ENCODE measurements at regions not wholly inside any gene's neighbourhood (a gene's known extent, or its start where the extent isn't known, plus 50 kb on each side); places are given as distances from the start of the nearest gene placed in this dataset.
"Not testable (repeated sequence)": the region's sequence is repeated elsewhere in the genome, so short reads cannot be mapped to it uniquely, and the experiment has no call there.

DNA sequence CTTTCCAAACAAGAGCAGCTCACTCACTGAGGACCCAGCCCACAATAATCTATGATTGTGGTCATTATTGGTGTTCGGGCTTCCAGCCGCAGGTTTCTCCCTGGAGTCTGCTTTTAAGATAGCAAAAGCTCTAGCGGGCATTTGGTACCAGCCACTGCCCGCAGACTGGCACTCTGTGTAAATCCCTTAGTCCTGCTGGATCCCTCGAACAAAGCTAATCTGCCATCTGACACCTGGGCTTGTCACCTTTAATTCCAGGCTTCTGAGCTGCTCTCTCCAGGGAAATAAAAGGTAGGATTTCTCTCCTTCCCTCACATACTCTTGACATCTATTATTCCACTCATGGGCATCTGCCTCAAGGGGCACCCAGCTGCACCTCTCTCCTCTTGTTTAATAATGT lies 158.7 kb downstream of the PDCD6IP start:
- POLR2A ChIA-PET (ENCODE audit: partially characterized antibody), result no interaction called here
- intact Hi-C loops (cut with micrococcal nuclease), result no loop called here
- Histone ChIP-seq H3K27ac (ENCODE audit: low read depth, low read length) (no peak overlapping the region), H3K36me3 (ENCODE audit: insufficient read depth, low read length) (no peaks in the 10 kb centered on the region), H3K4me3 (ENCODE audit: low read length in 2 of 2) (no peak overlapping the region), H3K4me1 (ENCODE audit: insufficient read depth, low read length) (no peaks in the 10 kb centered on the region), H3K9me3 (ENCODE audit: control insufficient read depth in 1 of 2, low read length in 2 of 2) (no peaks in the 10 kb centered on the region), H3K27me3 (ENCODE audit: insufficient read depth, low read length) (no peaks in the 10 kb centered on the region)
- H3K9me3 Mint-ChIP-seq, result no peaks in the 10 kb centered on the region
- no peaks in the 10 kb centered on the region for H3K4me1 Mint-ChIP-seq
- CTCF ChIA-PET (ENCODE audit: partially characterized antibody), result no interaction called here
- no peaks in the 10 kb centered on the region for H3K36me3 Mint-ChIP-seq
- no peak overlapping the region for H3K4me3 Mint-ChIP-seq
- no peak overlapping the region for H3K27ac Mint-ChIP-seq
- no peak for DNase-seq
- H3K27me3 Mint-ChIP-seq, result peaks cover 1 to 3% of the 10 kb centered on the region in 2 donors

DNA sequence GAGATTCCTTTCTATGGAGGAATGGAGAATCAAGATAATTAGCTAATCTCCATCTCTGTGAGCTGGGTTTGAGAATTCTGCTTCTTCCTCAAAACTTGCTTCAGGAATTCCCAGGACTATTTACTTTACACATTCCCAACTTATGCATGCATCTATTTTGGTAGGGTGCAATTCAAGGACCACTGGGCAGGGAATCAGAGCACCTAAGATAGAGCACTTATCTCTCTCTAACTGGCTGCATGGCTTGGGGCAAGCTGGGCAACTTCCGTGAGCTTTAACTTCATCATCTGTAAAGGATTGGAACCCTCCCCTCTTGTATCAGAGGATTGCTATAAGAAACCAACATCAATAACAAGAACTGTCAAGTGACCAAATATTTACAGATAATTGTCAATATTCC lies 160.2 kb downstream of the PDCD6IP start:
- Mint-ChIP-seq H3K9me3 (peaks cover 0 to 4% (median 0%) of the 10 kb centered on the region in 8 donors), H3K4me1 (no peaks in the 10 kb centered on the region), H3K4me3 (no peak overlapping the region), H3K27me3 (peaks cover 1 to 3% of the 10 kb centered on the region in 2 donors), H3K36me3 (no peaks in the 10 kb centered on the region), H3K27ac (no peak overlapping the region)
- no peak for DNase-seq
- POLR2A ChIA-PET (ENCODE audit: partially characterized antibody), result no interaction called here
- CTCF ChIA-PET (ENCODE audit: partially characterized antibody), result no interaction called here
- Histone ChIP-seq H3K27me3 (ENCODE audit: insufficient read depth, low read length) (no peaks in the 10 kb centered on the region), H3K4me3 (ENCODE audit: low read length in 2 of 2) (no peak overlapping the region), H3K4me1 (ENCODE audit: insufficient read depth, low read length) (no peaks in the 10 kb centered on the region), H3K27ac (ENCODE audit: low read depth, low read length) (no peak overlapping the region), H3K9me3 (ENCODE audit: control insufficient read depth in 1 of 2, low read length in 2 of 2) (no peaks in the 10 kb centered on the region), H3K36me3 (ENCODE audit: insufficient read depth, low read length) (no peaks in the 10 kb centered on the region)
- intact Hi-C loops (cut with micrococcal nuclease), result no loop called here

DNA sequence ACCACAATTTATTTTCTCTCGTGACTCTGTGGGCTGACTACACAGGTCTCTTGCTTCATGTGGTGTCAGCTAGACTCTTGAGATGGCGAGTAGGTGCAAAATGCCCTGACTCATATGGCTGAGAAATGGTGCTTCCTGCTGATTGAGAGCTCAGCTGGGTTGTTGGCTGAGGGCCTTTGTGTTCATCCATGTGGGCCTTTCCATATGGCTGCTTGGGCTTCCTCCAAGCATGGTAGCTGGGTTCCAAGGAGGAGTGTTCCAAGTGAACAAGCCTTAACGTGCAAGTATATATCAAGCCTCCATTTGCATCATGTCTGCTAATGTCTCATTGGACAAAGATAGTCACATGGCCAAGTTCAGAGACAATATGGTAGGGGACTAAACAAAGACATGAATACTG lies 164.0 kb downstream of the PDCD6IP start:
- Mint-ChIP-seq H3K27ac (no peak overlapping the region), H3K4me1 (no peaks in the 10 kb centered on the region), H3K27me3 (peaks cover 1 to 3% of the 10 kb centered on the region in 2 donors), H3K9me3 (peaks cover 0 to 5% (median under 1%) of the 10 kb centered on the region in 8 donors), H3K4me3 (no peak overlapping the region), H3K36me3 (no peaks in the 10 kb centered on the region)
- Histone ChIP-seq H3K27me3 (ENCODE audit: insufficient read depth, low read length) (no peaks in the 10 kb centered on the region), H3K4me3 (ENCODE audit: low read length in 2 of 2) (no peak overlapping the region), H3K27ac (ENCODE audit: low read depth, low read length) (no peak overlapping the region), H3K9me3 (ENCODE audit: control insufficient read depth in 1 of 2, low read length in 2 of 2) (no peaks in the 10 kb centered on the region), H3K36me3 (ENCODE audit: insufficient read depth, low read length) (no peaks in the 10 kb centered on the region), H3K4me1 (ENCODE audit: insufficient read depth, low read length) (no peaks in the 10 kb centered on the region)
- intact Hi-C loops (cut with micrococcal nuclease), result no loop called here
- DNase-seq, result no peak
- ChIA-PET CTCF (ENCODE audit: partially characterized antibody) (no interaction called here), POLR2A (ENCODE audit: partially characterized antibody) (no interaction called here)

DNA sequence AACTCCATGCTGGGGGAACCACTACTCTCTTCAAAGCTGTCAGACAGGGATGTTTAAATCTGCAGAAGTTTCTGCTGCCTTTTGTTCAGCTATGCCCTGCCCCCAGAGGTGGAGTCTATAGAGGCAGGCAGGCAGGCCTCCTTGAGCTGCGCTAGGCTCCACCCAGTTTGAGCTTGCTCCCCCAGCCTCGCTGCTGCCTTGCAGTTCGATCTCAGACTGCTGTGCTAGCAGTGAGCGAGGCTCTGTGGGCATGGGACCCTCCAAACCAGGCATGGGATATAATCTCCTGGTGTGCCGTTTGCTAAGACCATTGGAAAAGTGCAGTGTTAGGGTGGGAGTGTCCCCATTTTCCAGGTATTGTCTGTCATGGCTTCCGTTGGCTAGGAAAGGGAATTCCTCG lies 171.8 kb downstream of the PDCD6IP start:
- Mint-ChIP-seq H3K9me3 (peaks cover 0 to 16% (median 6%) of the 10 kb centered on the region in 8 donors), H3K27me3 (peaks cover 8 to 15% of the 10 kb centered on the region in 2 donors)
- POLR2A ChIA-PET (ENCODE audit: partially characterized antibody); H3K4me3 Mint-ChIP-seq; H3K27ac ChIP-seq (ENCODE audit: low read depth, low read length); H3K27me3 ChIP-seq (ENCODE audit: insufficient read depth, low read length); H3K9me3 ChIP-seq (ENCODE audit: control insufficient read depth in 1 of 2, low read length in 2 of 2); DNase-seq; H3K4me3 ChIP-seq (ENCODE audit: low read length in 2 of 2); intact Hi-C loops (cut with micrococcal nuclease); H3K4me1 Mint-ChIP-seq; H3K36me3 Mint-ChIP-seq; H3K36me3 ChIP-seq (ENCODE audit: insufficient read depth, low read length); H3K27ac Mint-ChIP-seq; H3K4me1 ChIP-seq (ENCODE audit: insufficient read depth, low read length): not testable (repeated sequence)
- CTCF ChIA-PET (ENCODE audit: partially characterized antibody), result interaction anchor here (1.0 kb wide), 1 partner anchor 10 kb away, joined by 3 read pairs; no protein-coding TSS in a partner anchor

DNA sequence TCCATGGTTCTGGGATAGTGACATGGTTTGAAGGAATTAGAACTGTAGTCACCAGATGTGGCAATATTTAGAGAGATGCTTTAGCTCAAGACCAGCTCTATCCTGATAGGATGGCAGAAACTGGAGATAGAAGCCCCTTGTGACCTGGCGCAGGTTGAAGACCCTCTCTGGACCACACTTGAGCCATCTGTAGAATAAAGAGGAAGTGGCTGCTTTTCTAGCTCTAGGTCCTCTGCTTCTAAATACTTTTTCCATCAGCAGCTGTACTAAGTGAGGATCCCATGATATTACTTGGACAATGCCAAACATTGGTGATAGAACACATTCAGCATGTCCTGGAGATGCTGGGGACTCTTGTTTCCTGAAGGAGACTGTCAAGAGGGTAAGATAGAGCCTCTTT lies 172.6 kb downstream of the PDCD6IP start:
- POLR2A ChIA-PET (ENCODE audit: partially characterized antibody), result no interaction called here
- no peaks in the 10 kb centered on the region for H3K4me1 Mint-ChIP-seq
- no peaks in the 10 kb centered on the region for H3K27me3 ChIP-seq (ENCODE audit: insufficient read depth, low read length)
- no peaks in the 10 kb centered on the region for H3K36me3 Mint-ChIP-seq
- H3K9me3 ChIP-seq (ENCODE audit: control insufficient read depth in 1 of 2, low read length in 2 of 2), result no peaks in the 10 kb centered on the region
- H3K27ac Mint-ChIP-seq, result no peak overlapping the region
- no peak overlapping the region for H3K4me3 Mint-ChIP-seq
- H3K27ac ChIP-seq (ENCODE audit: low read depth, low read length), result no peak overlapping the region
- H3K36me3 ChIP-seq (ENCODE audit: insufficient read depth, low read length), result no peaks in the 10 kb centered on the region
- no peaks in the 10 kb centered on the region for H3K4me1 ChIP-seq (ENCODE audit: insufficient read depth, low read length)
- intact Hi-C loops (cut with micrococcal nuclease), result no loop called here
- no peak for DNase-seq
- CTCF ChIA-PET (ENCODE audit: partially characterized antibody), result interaction anchor here (1.0 kb wide), 1 partner anchor 10 kb away, joined by 3 read pairs; no protein-coding TSS in a partner anchor
- no peak overlapping the region for H3K4me3 ChIP-seq (ENCODE audit: low read length in 2 of 2)
- H3K9me3 Mint-ChIP-seq, result peaks cover 0 to 16% (median 6%) of the 10 kb centered on the region in 8 donors
- peaks cover 8 to 15% of the 10 kb centered on the region in 2 donors for H3K27me3 Mint-ChIP-seq

DNA sequence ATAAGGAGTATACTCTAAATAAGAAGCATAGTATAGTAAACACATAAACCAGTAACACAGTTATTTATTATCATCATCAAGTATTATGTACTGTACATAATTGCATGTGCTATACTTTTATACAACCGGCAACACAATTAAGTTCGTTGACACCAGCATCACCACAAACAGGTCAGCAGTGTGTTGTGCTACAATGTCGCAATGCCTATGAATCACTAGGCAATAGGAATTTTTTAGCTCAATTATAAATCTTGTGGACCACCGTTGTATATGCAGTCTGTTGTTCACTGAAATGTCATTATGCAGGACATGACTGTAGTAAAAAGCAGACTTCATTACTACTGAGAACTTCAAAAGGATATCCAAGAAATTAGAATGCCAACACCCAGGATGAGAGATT lies 177.0 kb downstream of the PDCD6IP start:
- H3K9me3 ChIP-seq (ENCODE audit: control insufficient read depth in 1 of 2, low read length in 2 of 2), result no peaks in the 10 kb centered on the region
- no peak overlapping the region for H3K27ac ChIP-seq (ENCODE audit: low read depth, low read length)
- peaks cover 0 to 11% (median 4%) of the 10 kb centered on the region in 8 donors for H3K9me3 Mint-ChIP-seq
- peaks cover 3 to 12% of the 10 kb centered on the region in 2 donors for H3K27me3 Mint-ChIP-seq
- H3K4me3 ChIP-seq (ENCODE audit: low read length in 2 of 2), result no peak overlapping the region
- intact Hi-C loops (cut with micrococcal nuclease), result no loop called here
- H3K27me3 ChIP-seq (ENCODE audit: insufficient read depth, low read length), result no peaks in the 10 kb centered on the region
- H3K4me1 Mint-ChIP-seq, result no peaks in the 10 kb centered on the region
- H3K36me3 Mint-ChIP-seq, result no peaks in the 10 kb centered on the region
- CTCF ChIA-PET (ENCODE audit: partially characterized antibody), result no interaction called here
- H3K36me3 ChIP-seq (ENCODE audit: insufficient read depth, low read length), result no peaks in the 10 kb centered on the region
- no peak for DNase-seq
- no peaks in the 10 kb centered on the region for H3K4me1 ChIP-seq (ENCODE audit: insufficient read depth, low read length)
- no peak overlapping the region for H3K27ac Mint-ChIP-seq
- POLR2A ChIA-PET (ENCODE audit: partially characterized antibody), result no interaction called here
- no peak overlapping the region for H3K4me3 Mint-ChIP-seq

DNA sequence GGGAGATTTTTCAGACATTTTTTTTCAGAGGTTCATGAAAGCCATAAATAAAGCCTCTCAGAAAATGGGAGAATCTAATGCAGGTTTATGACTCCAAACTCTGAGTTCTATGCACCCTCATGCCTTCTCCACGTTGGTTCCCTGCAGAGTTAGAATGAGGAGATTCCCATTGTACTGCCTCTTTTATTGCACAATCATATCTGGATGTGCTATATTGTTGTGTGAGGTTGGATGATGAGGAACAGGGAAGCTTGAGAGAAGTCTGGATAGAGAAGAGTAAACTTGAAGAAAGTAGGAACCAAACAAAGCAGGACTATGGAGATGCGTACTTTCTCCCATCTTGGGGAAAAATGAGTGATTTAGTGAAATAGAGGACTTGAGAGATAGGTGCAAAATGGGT lies 178.8 kb downstream of the PDCD6IP start:
- intact Hi-C loops (cut with micrococcal nuclease), result no loop called here
- no peaks in the 10 kb centered on the region for H3K4me1 Mint-ChIP-seq
- Histone ChIP-seq H3K36me3 (ENCODE audit: insufficient read depth, low read length) (no peaks in the 10 kb centered on the region), H3K4me3 (ENCODE audit: low read length in 2 of 2) (no peak overlapping the region), H3K9me3 (ENCODE audit: control insufficient read depth in 1 of 2, low read length in 2 of 2) (no peaks in the 10 kb centered on the region), H3K4me1 (ENCODE audit: insufficient read depth, low read length) (no peaks in the 10 kb centered on the region), H3K27me3 (ENCODE audit: insufficient read depth, low read length) (no peaks in the 10 kb centered on the region), H3K27ac (ENCODE audit: low read depth, low read length) (no peak overlapping the region)
- no peaks in the 10 kb centered on the region for H3K36me3 Mint-ChIP-seq
- H3K27ac Mint-ChIP-seq, result no peak overlapping the region
- no peak for DNase-seq
- H3K27me3 Mint-ChIP-seq, result no peaks in the 10 kb centered on the region
- POLR2A ChIA-PET (ENCODE audit: partially characterized antibody), result no interaction called here
- no peak overlapping the region for H3K4me3 Mint-ChIP-seq
- CTCF ChIA-PET (ENCODE audit: partially characterized antibody), result no interaction called here
- peaks cover 0 to 5% (median 0%) of the 10 kb centered on the region in 8 donors for H3K9me3 Mint-ChIP-seq

DNA sequence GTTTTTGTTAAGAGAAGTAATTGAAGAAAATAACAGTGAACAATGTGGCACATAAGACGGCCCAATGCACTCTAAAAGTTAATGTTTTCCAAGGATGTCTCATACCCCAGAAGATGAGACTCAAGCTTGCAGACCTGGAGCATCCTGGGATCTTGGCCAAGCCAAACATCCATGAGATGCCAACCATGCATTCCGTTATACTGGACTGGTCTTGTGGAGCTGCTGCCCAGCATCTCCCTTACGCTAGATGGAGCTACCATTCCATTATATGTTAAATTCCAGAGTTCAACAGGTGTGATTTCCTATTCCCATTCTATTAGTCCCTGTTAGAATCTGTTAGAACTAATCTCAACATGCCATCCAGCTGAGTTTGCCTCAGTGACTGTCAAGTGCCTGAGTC lies 181.8 kb downstream of the PDCD6IP start:
- no peaks in the 10 kb centered on the region for H3K4me1 Mint-ChIP-seq
- Histone ChIP-seq H3K4me3 (ENCODE audit: low read length in 2 of 2) (no peak overlapping the region), H3K27ac (ENCODE audit: low read depth, low read length) (no peak overlapping the region), H3K27me3 (ENCODE audit: insufficient read depth, low read length) (no peaks in the 10 kb centered on the region), H3K4me1 (ENCODE audit: insufficient read depth, low read length) (no peaks in the 10 kb centered on the region), H3K9me3 (ENCODE audit: control insufficient read depth in 1 of 2, low read length in 2 of 2) (no peaks in the 10 kb centered on the region), H3K36me3 (ENCODE audit: insufficient read depth, low read length) (no peaks in the 10 kb centered on the region)
- no peak overlapping the region for H3K4me3 Mint-ChIP-seq
- POLR2A ChIA-PET (ENCODE audit: partially characterized antibody), result no interaction called here
- peaks cover 0 to 8% (median 2%) of the 10 kb centered on the region in 8 donors for H3K9me3 Mint-ChIP-seq
- DNase-seq, result no peak
- no peaks in the 10 kb centered on the region for H3K36me3 Mint-ChIP-seq
- H3K27me3 Mint-ChIP-seq, result peaks cover 0 to 3% of the 10 kb centered on the region in 2 donors
- intact Hi-C loops (cut with micrococcal nuclease), result no loop called here
- CTCF ChIA-PET (ENCODE audit: partially characterized antibody), result interaction anchor here (0.7 to 1.3 kb wide), 2 partner anchors 10 to 1928 kb away, joined by 3 read pairs; no protein-coding TSS in a partner anchor
- no peak overlapping the region for H3K27ac Mint-ChIP-seq
